NOMO-1 (cell line): ENCODE measurements at regions not wholly inside any gene's neighbourhood (a gene's known extent, or its start where the extent isn't known, plus 50 kb on each side); places are given as distances from the start of the nearest gene placed in this dataset.

Experiments
- DNase-seq, 2 experiments: peaks; one replicate each; lab custom pipeline; 2025; ENCODE audit not compliant: unreplicated experiment in 2 of 2; lab: John Stamatoyannopoulos, UW

GRCh38 chr21:31503467-31503866, 156.0 kb upstream of the SOD1 start:
- DNase-seq, result no peak

- DNase-seq, result no peak
Observed at GRCh38 chr21:31502537-31503143, 156.9 kb upstream of the SOD1 start.

GRCh38 chr21:31501926-31502325, 157.6 kb upstream of the SOD1 start:
- no peak for DNase-seq

- no peak for DNase-seq
Observed at GRCh38 chr21:31500982-31501381, 156.9 kb upstream of the TIAM1 start.

GRCh38 chr21:31500071-31500470, 156.0 kb upstream of the TIAM1 start:
- no peak for DNase-seq

GRCh38 chr21:31498985-31499384, 154.9 kb upstream of the TIAM1 start:
- no peak for DNase-seq

GRCh38 chr21:31497914-31498313, 153.9 kb upstream of the TIAM1 start:
- no peak for DNase-seq

- no peak for DNase-seq
Observed at GRCh38 chr21:31493350-31493880, 149.4 kb upstream of the TIAM1 start.

GRCh38 chr21:31491617-31492016, 147.6 kb upstream of the TIAM1 start:
- DNase-seq, result no peak

GRCh38 chr21:31490443-31490842, 146.4 kb upstream of the TIAM1 start:
- DNase-seq, result no peak

GRCh38 chr21:31489726-31490125, 145.7 kb upstream of the TIAM1 start:
- no peak for DNase-seq

GRCh38 chr21:31489014-31489413, 145.0 kb upstream of the TIAM1 start:
- no peak for DNase-seq

GRCh38 chr21:31484219-31484618, 140.2 kb upstream of the TIAM1 start:
- no peak for DNase-seq

GRCh38 chr21:31483146-31483545, 139.1 kb upstream of the TIAM1 start:
- DNase-seq, result no peak

GRCh38 chr21:31482460-31482859, 138.4 kb upstream of the TIAM1 start:
- DNase-seq, result no peak

- DNase-seq, result no peak
Observed at GRCh38 chr21:31480228-31480627, 136.2 kb upstream of the TIAM1 start.

GRCh38 chr21:31479714-31480113, 135.7 kb upstream of the TIAM1 start:
- no peak for DNase-seq

- no peak for DNase-seq
Observed at GRCh38 chr21:31479222-31479621, 135.2 kb upstream of the TIAM1 start.

GRCh38 chr21:31476263-31477022, 132.4 kb upstream of the TIAM1 start:
- DNase-seq, result no peak

- DNase-seq, result no peak
Observed at GRCh38 chr21:31475223-31475622, 131.2 kb upstream of the TIAM1 start.

- DNase-seq, result no peak
Observed at GRCh38 chr21:31473685-31474345, 129.8 kb upstream of the TIAM1 start.

GRCh38 chr21:31471865-31472264, 127.8 kb upstream of the TIAM1 start:
- no peak for DNase-seq
